IPS-18c (cell line): ENCODE measurements at regions not wholly inside any gene's neighbourhood (a gene's known extent, or its start where the extent isn't known, plus 50 kb on each side); places are given as distances from the start of the nearest gene placed in this dataset.
"Not testable (repeated sequence)": the region's sequence is repeated elsewhere in the genome, so short reads cannot be mapped to it uniquely, and the experiment has no call there.

Experiments used
- H3K4me3 ChIP-seq: 2 replicates; pipeline ENCODE4 v1.7.0; 2013; ENCODE audit warnings: low read depth, mild to moderate bottlenecking, low read length, moderate library complexity; ENCODE audit not compliant: insufficient read depth
- H3K9me3 ChIP-seq: one replicate; pipeline ENCODE4 v1.6.1; 2013; ENCODE audit warnings: mild to moderate bottlenecking, low read length, moderate library complexity; ENCODE audit not compliant: control insufficient read depth, insufficient read depth

- no peaks in the 10 kb centered on the region for H3K9me3 ChIP-seq
- H3K4me3 ChIP-seq: no peak overlapping the region
Measured at GRCh38 chr2:16446706-16447105, 218.9 kb downstream of the CYRIA start.

GRCh38 chr2:16442971-16443370, 222.7 kb downstream of the CYRIA start:
- Histone ChIP-seq H3K9me3 (no peaks in the 10 kb centered on the region), H3K4me3 (no peak overlapping the region)

GRCh38 chr2:16441431-16441830, 224.2 kb downstream of the CYRIA start:
- H3K4me3 ChIP-seq: no peak overlapping the region
- H3K9me3 ChIP-seq: no peaks in the 10 kb centered on the region

- no peaks in the 10 kb centered on the region for H3K9me3 ChIP-seq
- H3K4me3 ChIP-seq: no peak overlapping the region
Measured at GRCh38 chr2:16440898-16441297, 224.7 kb downstream of the CYRIA start.

- H3K9me3 ChIP-seq: no peaks in the 10 kb centered on the region
- no peak overlapping the region for H3K4me3 ChIP-seq
Measured at GRCh38 chr2:16438613-16439321, 226.9 kb downstream of the CYRIA start.

- Histone ChIP-seq H3K9me3 (no peaks in the 10 kb centered on the region), H3K4me3 (no peak overlapping the region)
Measured at GRCh38 chr2:16437189-16437588, 228.4 kb downstream of the CYRIA start.

GRCh38 chr2:16434393-16434792, 231.2 kb downstream of the CYRIA start:
- H3K9me3 ChIP-seq: no peaks in the 10 kb centered on the region
- no peak overlapping the region for H3K4me3 ChIP-seq

- no peak overlapping the region for H3K4me3 ChIP-seq
Measured at GRCh38 chr2:16430846-16431245, 234.8 kb downstream of the CYRIA start.

GRCh38 chr2:16429431-16430145, 236.0 kb downstream of the CYRIA start:
- Histone ChIP-seq H3K4me3 (no peak overlapping the region), H3K9me3 (no peaks in the 10 kb centered on the region)

More at GRCh38 chr2:16430846-16431245, 234.8 kb downstream of the CYRIA start:
- no peaks in the 10 kb centered on the region for H3K9me3 ChIP-seq

- no peaks in the 10 kb centered on the region for H3K9me3 ChIP-seq
- H3K4me3 ChIP-seq: no peak overlapping the region
Measured at GRCh38 chr2:16429002-16429401, 236.6 kb downstream of the CYRIA start.

GRCh38 chr2:16425462-16426336, 239.9 kb downstream of the CYRIA start:
- Histone ChIP-seq H3K4me3 (no peak overlapping the region), H3K9me3 (no peaks in the 10 kb centered on the region)

GRCh38 chr2:16420421-16420820, 245.2 kb downstream of the CYRIA start:
- H3K4me3 ChIP-seq: no peak overlapping the region

GRCh38 chr2:16417726-16418125, 247.9 kb downstream of the CYRIA start:
- Histone ChIP-seq H3K4me3 (no peak overlapping the region), H3K9me3 (no peaks in the 10 kb centered on the region)

More at GRCh38 chr2:16420421-16420820, 245.2 kb downstream of the CYRIA start:
- H3K9me3 ChIP-seq: no peaks in the 10 kb centered on the region

- Histone ChIP-seq H3K9me3 (no peaks in the 10 kb centered on the region), H3K4me3 (no peak overlapping the region)
Measured at GRCh38 chr2:16416651-16417050, 249.0 kb downstream of the CYRIA start.

- not testable (repeated sequence) for H3K4me3 ChIP-seq, H3K9me3 ChIP-seq
Measured at GRCh38 chr2:16415861-16416260, 249.8 kb downstream of the CYRIA start.

GRCh38 chr2:16413947-16414346, 251.7 kb downstream of the CYRIA start:
- Histone ChIP-seq H3K4me3 (no peak overlapping the region), H3K9me3 (no peaks in the 10 kb centered on the region)

GRCh38 chr2:16413285-16413684, 252.3 kb downstream of the CYRIA start:
- no peaks in the 10 kb centered on the region for H3K9me3 ChIP-seq

More at GRCh38 chr2:16413285-16413684, 252.3 kb downstream of the CYRIA start:
- no peak overlapping the region for H3K4me3 ChIP-seq
